HepG2 (cell line): ENCODE measurements at regions not wholly inside any gene's neighbourhood (a gene's known extent, or its start where the extent isn't known, plus 50 kb on each side); places are given as distances from the start of the nearest gene placed in this dataset.
A peak's percentile ranks its signal among the peaks of the same experiment; 100 is the strongest.

Experiments used
- ATAC-seq: fragments of 200-7000 bp; cut with Tn5 transposase; 3 replicates; pipeline ENCODE4 v1.9.1; 2020; ENCODE audit warnings: mild to moderate bottlenecking, moderate library complexity
- BruUV-seq: library from RNA; stranded (reverse); fragments of 400-500 nt; replicated peaks from 2 replicates; lab custom pipeline; 2021; lab: Mats Ljungman, UMichigan
- CTCF ChIA-PET: fragments of 300-600 bp; formaldehyde crosslinking; extraction: SDS; loops from one replicate; lab custom pipeline; 2021; ENCODE audit warnings: low total read pairs, inconsistent platforms, low intra/inter-chr PET ratio; lab: Yijun Ruan, JAX
- POLR2A ChIA-PET: fragments of 350-600 bp; sonication (Branson Sonifier 250); formaldehyde crosslinking; loops from one replicate; lab custom pipeline; 2020; ENCODE audit warnings: antibody characterized with exemption, inconsistent platforms; lab: Yijun Ruan, JAX
- DNase-seq: peaks from one replicate; pipeline ENCODE4 v3.0.0-alpha.2; 2015; ENCODE audit warnings: low spot score
- FAIRE-seq: peaks from 3 replicates; lab custom pipeline; 2011; peaks lifted over from hg19 to GRCh38; lab: Jason Lieb, UNC
- H2AFZ ChIP-seq: one replicate; pipeline ENCODE4 v1.6.1; 2011; ENCODE audit warnings: low read length, inconsistent platforms
- H3K27ac ChIP-seq: fragments of 300-600 bp; 3 replicates; pipeline ENCODE4 v1.8.0; 2011; ENCODE audit warnings: mixed run types, mild to moderate bottlenecking, mixed read lengths, low read length, inconsistent platforms; ENCODE audit not compliant: insufficient read depth; ENCODE audit errors: extremely low read length
- H3K27me3 ChIP-seq, 2 experiments: fragments of 200-600 bp in 1 of 2; 2 replicates in 1 of 2; 3 replicates in 1 of 2; pipeline versions ENCODE4 v1.6.0 to v1.8.0; 2011; ENCODE audit warnings: low read length in 2 of 2, mild to moderate bottlenecking in 2 of 2, moderate library complexity in 2 of 2, inconsistent platforms in 1 of 2; ENCODE audit not compliant: insufficient read depth in 2 of 2, control insufficient read depth in 1 of 2
- H3K36me3 ChIP-seq, 2 experiments: fragments of 200-600 bp in 1 of 2; replicated peaks in 1 of 2; 2 replicates in 1 of 2; 3 replicates in 1 of 2; pipeline versions ENCODE4 v1.5.1 to v1.8.0; 2011; ENCODE audit warnings: low read length in 2 of 2, inconsistent platforms in 1 of 2; ENCODE audit not compliant: insufficient read depth in 2 of 2, control insufficient read depth in 1 of 2
- H3K4me1 ChIP-seq: 2 replicates; pipeline ENCODE4 v1.5.1; 2012; ENCODE audit warnings: low read length, inconsistent platforms; ENCODE audit not compliant: insufficient read depth
- H3K4me2 ChIP-seq: 2 replicates; pipeline ENCODE4 v1.6.0; 2011; ENCODE audit warnings: low read depth, low read length, inconsistent platforms
- H3K4me3 ChIP-seq, 3 experiments: fragments of 200-600 bp in 1 of 3; sonication (generic), shearing (Covaris generic) in 1 of 3; replicated peaks in 1 of 3; 2 replicates each; pipeline ENCODE4 v1.5.1; 2011 to 2016; ENCODE audit warnings: low read length in 3 of 3, inconsistent platforms in 2 of 3, low read depth in 2 of 3, mild to moderate bottlenecking in 2 of 3, control low read depth in 1 of 3, mixed read lengths in 1 of 3; ENCODE audit not compliant: insufficient read depth in 1 of 3
- H3K79me2 ChIP-seq: one replicate; pipeline ENCODE4 v1.6.1; 2011; ENCODE audit warnings: low read length, inconsistent platforms; ENCODE audit not compliant: insufficient read depth
- H3K9ac ChIP-seq: 2 replicates; pipeline ENCODE4 v1.6.0; 2011; ENCODE audit warnings: mild to moderate bottlenecking, low read depth, low read length, inconsistent platforms; ENCODE audit not compliant: insufficient read depth
- H3K9me3 ChIP-seq: 2 replicates; pipeline ENCODE4 v1.5.1; 2012; ENCODE audit warnings: mild to moderate bottlenecking, low read length
- H4K20me1 ChIP-seq: 2 replicates; pipeline ENCODE4 v1.6.0; 2011; ENCODE audit warnings: inconsistent platforms, mild to moderate bottlenecking, low read length, moderate library complexity; ENCODE audit not compliant: insufficient read depth
- TMF1 ChIP-seq: sonication (generic); formaldehyde crosslinking; IDR thresholded peaks from 2 replicates; pipeline ENCODE4 v1.8.1; 2022; ENCODE audit warnings: low read depth, missing genetic modification reagents
- ZKSCAN1 ChIP-seq: fragments of 150-350 bp; IDR thresholded peaks from 2 replicates; pipeline ENCODE4 v1.6.1; 2014; ENCODE audit warnings: low read length
- ZNF160 ChIP-seq: sonication (generic); formaldehyde crosslinking; IDR thresholded peaks from 2 replicates; pipeline ENCODE4 v1.8.0; 2022; ENCODE audit warnings: mild to moderate bottlenecking, inconsistent platforms, missing genetic modification reagents
- ZNF317 ChIP-seq: sonication (generic); formaldehyde crosslinking; IDR thresholded peaks from 2 replicates; pipeline ENCODE4 v1.5.0; 2020; ENCODE audit warnings: mild to moderate bottlenecking, missing genetic modification reagents
- ZNF674 ChIP-seq: sonication (generic); formaldehyde crosslinking; IDR thresholded peaks from 2 replicates; pipeline ENCODE4 v1.5.0; 2020; ENCODE audit warnings: low read depth, mild to moderate bottlenecking, missing genetic modification reagents
- WGBS: methylation state at CpG from one replicate; pipeline ENCODE4 v1.1.6; 2017; ENCODE audit warnings: low lambda C conversion rate; 5-methylcytosine and 5-hydroxymethylcytosine counted together
- in situ Hi-C: cut with HindIII; loops from 2 replicates; pipeline ENCODE4 v1.10.0; 2017; ENCODE audit warnings: low pct_unique_long_range_greater_than_20kb; ENCODE audit not compliant: extremely low pct_ligation_motif_present
- intact Hi-C: fragments of 100-400 bp; cut with micrococcal nuclease; formaldehyde crosslinking; loops from one replicate; pipeline ENCODE4 v1.10.0; 2022; ENCODE audit not compliant: unreplicated experiment
- TF ChIP-seq, protein P1 (sequence below): sonication (generic); formaldehyde crosslinking; IDR thresholded peaks from 2 replicates; pipeline ENCODE4 v1.5.0; 2020; ENCODE audit warnings: missing genetic modification reagents, mild to moderate bottlenecking, borderline replicate concordance
- TF ChIP-seq, protein P2 (sequence below): IDR thresholded peaks from 2 replicates; pipeline ENCODE4 v1.6.1; 2016; ENCODE audit warnings: low read depth, control low read depth
- TF ChIP-seq, protein P3 (sequence below): sonication (generic); formaldehyde crosslinking; IDR thresholded peaks from 2 replicates; pipeline ENCODE4 v1.5.0; 2020; ENCODE audit warnings: mild to moderate bottlenecking, missing genetic modification reagents
- TF ChIP-seq, protein P4 (sequence below): sonication (generic); formaldehyde crosslinking; IDR thresholded peaks from 2 replicates; pipeline ENCODE4 v1.8.1; 2023; ENCODE audit warnings: missing genetic modification reagents, inconsistent platforms, borderline replicate concordance

DNA sequence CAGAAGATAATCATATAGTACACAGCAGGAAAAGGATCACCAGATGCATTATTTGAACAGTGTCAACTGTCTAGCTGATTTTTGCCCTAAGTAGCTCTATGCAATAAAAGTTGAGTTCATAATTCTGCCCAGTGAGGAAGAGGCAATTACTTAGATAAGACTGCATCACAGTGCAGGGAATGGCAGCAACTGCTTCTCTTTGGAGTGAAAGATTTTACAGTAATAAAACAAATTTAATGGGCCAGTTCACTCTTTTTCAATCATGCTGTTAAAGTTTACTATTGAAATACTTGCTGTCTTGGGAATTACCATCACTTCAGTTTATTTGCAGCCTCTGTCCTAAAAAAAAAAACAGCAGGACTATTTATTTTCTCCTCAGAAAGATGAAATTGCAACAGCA lies 907.9 kb downstream of the ANKRD7 start (continued):
- TF ChIP-seq, protein P1, sequence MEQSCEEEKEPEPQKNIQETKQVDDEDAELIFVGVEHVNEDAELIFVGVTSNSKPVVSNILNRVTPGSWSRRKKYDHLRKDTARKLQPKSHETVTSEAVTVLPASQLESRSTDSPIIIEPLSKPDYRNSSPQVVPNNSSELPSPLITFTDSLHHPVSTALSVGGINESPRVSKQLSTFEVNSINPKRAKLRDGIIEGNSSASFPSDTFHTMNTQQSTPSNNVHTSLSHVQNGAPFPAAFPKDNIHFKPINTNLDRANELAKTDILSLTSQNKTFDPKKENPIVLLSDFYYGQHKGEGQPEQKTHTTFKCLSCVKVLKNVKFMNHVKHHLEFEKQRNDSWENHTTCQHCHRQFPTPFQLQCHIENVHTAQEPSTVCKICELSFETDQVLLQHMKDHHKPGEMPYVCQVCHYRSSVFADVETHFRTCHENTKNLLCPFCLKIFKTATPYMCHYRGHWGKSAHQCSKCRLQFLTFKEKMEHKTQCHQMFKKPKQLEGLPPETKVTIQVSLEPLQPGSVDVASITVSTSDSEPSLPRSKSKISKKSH, result no peak
- TF ChIP-seq ZNF674 (CRISPR knock-in tag) (no peak), TMF1 (CRISPR knock-in tag) (no peak), ZNF317 (CRISPR knock-in tag) (no peak)
- TF ChIP-seq, protein P2, sequence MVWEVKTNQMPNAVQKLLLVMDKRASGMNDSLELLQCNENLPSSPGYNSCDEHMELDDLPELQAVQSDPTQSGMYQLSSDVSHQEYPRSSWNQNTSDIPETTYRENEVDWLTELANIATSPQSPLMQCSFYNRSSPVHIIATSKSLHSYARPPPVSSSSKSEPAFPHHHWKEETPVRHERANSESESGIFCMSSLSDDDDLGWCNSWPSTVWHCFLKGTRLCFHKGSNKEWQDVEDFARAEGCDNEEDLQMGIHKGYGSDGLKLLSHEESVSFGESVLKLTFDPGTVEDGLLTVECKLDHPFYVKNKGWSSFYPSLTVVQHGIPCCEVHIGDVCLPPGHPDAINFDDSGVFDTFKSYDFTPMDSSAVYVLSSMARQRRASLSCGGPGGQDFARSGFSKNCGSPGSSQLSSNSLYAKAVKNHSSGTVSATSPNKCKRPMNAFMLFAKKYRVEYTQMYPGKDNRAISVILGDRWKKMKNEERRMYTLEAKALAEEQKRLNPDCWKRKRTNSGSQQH, result no peak

DNA sequence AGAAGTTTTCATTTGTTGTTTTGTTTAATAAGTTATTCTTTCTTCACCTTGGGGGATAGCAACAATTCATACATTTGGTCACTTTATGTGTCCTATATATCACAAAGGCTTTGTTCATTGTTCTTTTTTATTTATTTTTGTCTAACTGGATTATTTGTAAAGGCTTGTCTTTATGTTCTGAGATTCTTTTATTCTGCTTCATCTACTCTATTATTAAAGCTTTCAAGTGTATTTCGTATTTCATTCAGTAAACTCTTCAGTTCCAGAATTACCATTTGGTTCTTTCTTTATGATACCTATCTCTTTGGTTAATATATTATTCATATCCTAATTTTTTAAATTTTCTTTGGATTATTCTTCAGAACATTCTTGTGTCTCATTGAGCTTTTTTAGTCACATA lies 942.9 kb downstream of the ANKRD7 start:
- no peak for DNase-seq
- ChIA-PET CTCF (no interaction called here), POLR2A (no interaction called here)
- FAIRE-seq, result no peak
- Histone ChIP-seq H3K4me1 (no peaks in the 10 kb centered on the region), H3K9me3 (peaks cover 38% of the 10 kb centered on the region), H3K9ac (no peak overlapping the region), H3K79me2 (no peaks in the 10 kb centered on the region), H2AFZ (no peak overlapping the region), H3K36me3 (no peaks in the 10 kb centered on the region), H3K27me3 (no peaks in the 10 kb centered on the region), H4K20me1 (no peaks in the 10 kb centered on the region), H3K4me3 (no peak overlapping the region), H3K4me2 (no peak overlapping the region), H3K27ac (no peak overlapping the region)
- intact Hi-C loops, result no loop called here
- BruUV-seq, result no TSS peak
- in situ Hi-C loops, result no loop called here
- TF ChIP-seq ZNF160 (peak; percentile 80; the same call in 1 of the 2 replicates), ZKSCAN1 (no peak)
- TF ChIP-seq, protein P3, sequence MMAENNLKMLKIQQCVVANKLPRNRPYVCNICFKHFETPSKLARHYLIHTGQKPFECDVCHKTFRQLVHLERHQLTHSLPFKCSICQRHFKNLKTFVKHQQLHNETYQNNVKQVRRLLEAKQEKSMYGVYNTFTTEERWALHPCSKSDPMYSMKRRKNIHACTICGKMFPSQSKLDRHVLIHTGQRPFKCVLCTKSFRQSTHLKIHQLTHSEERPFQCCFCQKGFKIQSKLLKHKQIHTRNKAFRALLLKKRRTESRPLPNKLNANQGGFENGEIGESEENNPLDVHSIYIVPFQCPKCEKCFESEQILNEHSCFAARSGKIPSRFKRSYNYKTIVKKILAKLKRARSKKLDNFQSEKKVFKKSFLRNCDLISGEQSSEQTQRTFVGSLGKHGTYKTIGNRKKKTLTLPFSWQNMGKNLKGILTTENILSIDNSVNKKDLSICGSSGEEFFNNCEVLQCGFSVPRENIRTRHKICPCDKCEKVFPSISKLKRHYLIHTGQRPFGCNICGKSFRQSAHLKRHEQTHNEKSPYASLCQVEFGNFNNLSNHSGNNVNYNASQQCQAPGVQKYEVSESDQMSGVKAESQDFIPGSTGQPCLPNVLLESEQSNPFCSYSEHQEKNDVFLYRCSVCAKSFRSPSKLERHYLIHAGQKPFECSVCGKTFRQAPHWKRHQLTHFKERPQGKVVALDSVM (CRISPR knock-in tag), result no peak
- TF ChIP-seq, protein P4, sequence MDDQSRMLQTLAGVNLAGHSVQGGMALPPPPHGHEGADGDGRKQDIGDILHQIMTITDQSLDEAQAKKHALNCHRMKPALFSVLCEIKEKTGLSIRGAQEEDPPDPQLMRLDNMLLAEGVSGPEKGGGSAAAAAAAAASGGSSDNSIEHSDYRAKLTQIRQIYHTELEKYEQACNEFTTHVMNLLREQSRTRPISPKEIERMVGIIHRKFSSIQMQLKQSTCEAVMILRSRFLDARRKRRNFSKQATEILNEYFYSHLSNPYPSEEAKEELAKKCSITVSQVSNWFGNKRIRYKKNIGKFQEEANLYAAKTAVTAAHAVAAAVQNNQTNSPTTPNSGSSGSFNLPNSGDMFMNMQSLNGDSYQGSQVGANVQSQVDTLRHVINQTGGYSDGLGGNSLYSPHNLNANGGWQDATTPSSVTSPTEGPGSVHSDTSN (CRISPR knock-in tag), result no peak
- no peak for ATAC-seq
- WGBS, result 0% methylated on average over 1 of the region's 1 CpG
